Endothelial cell of umbilical vein (primary cell): ENCODE measurements at regions not wholly inside any gene's neighbourhood (a gene's known extent, or its start where the extent isn't known, plus 50 kb on each side); places are given as distances from the start of the nearest gene placed in this dataset.

Experiments
- CTCF ChIP-seq, 2 donors: IDR thresholded peaks; 1 replicate in 1 of 2; 2 replicates in 1 of 2; pipeline ENCODE4 v1.5.1; 2011; ENCODE audit warnings: low read length in 2 of 2, mild to moderate bottlenecking in 2 of 2, moderate library complexity in 2 of 2, control low read depth in 1 of 2, inconsistent platforms in 1 of 2, low read depth in 1 of 2; ENCODE audit not compliant: insufficient read depth in 1 of 2; ENCODE audit errors: extremely low read depth in 1 of 2
- EZH2 ChIP-seq: IDR thresholded peaks from 2 replicates; pipeline ENCODE4 v1.6.1; 2012; ENCODE audit warnings: borderline replicate concordance, low read depth, mild to moderate bottlenecking, moderate library complexity, low read length, inconsistent platforms; ENCODE audit not compliant: severe bottlenecking
- GATA2 ChIP-seq: IDR thresholded peaks from 2 replicates; pipeline ENCODE4 v1.7.0; 2011; ENCODE audit warnings: low read depth, mild to moderate bottlenecking, moderate library complexity, mixed read lengths, low read length; ENCODE audit not compliant: insufficient read length, insufficient read depth
- JUN ChIP-seq: IDR thresholded peaks from 2 replicates; pipeline ENCODE4 v1.6.1; 2011; ENCODE audit warnings: borderline replicate concordance, low read depth; ENCODE audit not compliant: insufficient read length, insufficient read depth
- MAX ChIP-seq: IDR thresholded peaks from 2 replicates; pipeline ENCODE4 v1.6.1; 2011; ENCODE audit not compliant: insufficient read depth, insufficient read length
- MYC ChIP-seq: IDR thresholded peaks from one replicate; pipeline ENCODE4 v1.6.1; 2011; ENCODE audit warnings: mild to moderate bottlenecking, low read depth, low read length
- POLR2A ChIP-seq: IDR thresholded peaks from 2 replicates; pipeline ENCODE4 v1.6.1; 2012; ENCODE audit warnings: low read depth, mild to moderate bottlenecking, control low read depth, low read length
- POLR2AphosphoS5 ChIP-seq: IDR thresholded peaks from 2 replicates; pipeline ENCODE4 v1.6.1; 2012; ENCODE audit warnings: low read depth, mild to moderate bottlenecking, control low read depth, low read length, moderate library complexity; ENCODE audit not compliant: insufficient read depth

DNA sequence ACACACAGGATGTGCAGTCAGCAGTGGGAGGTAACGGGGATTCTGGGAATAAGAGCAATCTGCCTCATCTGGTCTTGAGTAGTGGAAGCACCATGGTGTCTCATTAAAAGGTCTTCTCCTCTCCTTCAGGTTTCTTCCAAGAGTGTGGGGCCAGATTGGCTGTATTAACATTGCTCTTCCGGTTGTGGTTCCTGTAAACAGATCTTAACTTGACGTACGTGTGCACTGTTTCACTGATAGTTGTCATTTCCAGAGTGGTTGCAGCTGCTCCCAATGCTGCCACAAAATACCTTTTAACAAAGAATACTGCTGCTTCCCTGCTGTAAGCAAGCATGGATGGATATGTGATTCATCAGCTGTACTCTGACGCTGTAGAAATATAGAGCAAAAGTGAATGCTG is 1443.4 kb upstream of the TENM3 start:
- TF ChIP-seq POLR2AphosphoS5 (no peak), CTCF (IDR thresholded peaks at IDR 0.05; ENCODE audit: extremely low read depth in 1 of 2, insufficient read depth in 1 of 2, low read depth in 1 of 2, low read length in 2 of 2) (no peak), POLR2A (no peak), JUN (no peak), MAX (no peak), EZH2 (no peak), GATA2 (no peak), MYC (no peak)
